T-helper 1 cell treated with Interleukin-12 subunit alpha and Interleukin-12 subunit beta and Interleukin-4 antibody, amounts not matched to agents 30 ng/mL and 1 ng/mL, for 36 hours (primary cell): ENCODE measurements at regions not wholly inside any gene's neighbourhood (a gene's known extent, or its start where the extent isn't known, plus 50 kb on each side); places are given as distances from the start of the nearest gene placed in this dataset.

ENCODE experiments used
- intact Hi-C: fragments of 100-400 bp; cut with micrococcal nuclease; formaldehyde crosslinking; loops from one replicate; pipeline ENCODE4 v1.15.1; 2024

- intact Hi-C loops = no loop called here
Observed at GRCh38 chr12:18207266-18207665, 54.1 kb upstream of the PIK3C2G start.

- intact Hi-C loops = no loop called here
Observed at GRCh38 chr12:18206198-18206597, 55.1 kb upstream of the PIK3C2G start.

DNA sequence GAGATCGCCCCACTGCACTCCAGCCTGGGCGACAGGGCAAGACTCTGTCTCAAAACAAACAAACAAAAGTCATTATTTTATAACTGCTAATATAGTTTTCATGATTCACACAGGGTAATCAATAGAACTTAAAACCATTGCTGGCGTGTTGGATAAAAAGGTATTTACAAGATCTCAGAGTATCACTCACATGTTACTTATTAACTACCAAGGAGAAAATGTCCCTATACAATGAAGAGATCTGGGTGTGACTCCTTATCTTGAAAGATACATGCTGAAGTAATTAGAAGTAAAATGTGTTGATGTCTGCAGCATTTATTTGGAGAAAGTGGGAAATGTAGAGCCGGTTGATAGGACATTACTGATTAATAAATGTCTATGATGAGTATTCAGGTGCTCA, 57.3 kb upstream of the PIK3C2G start:
- intact Hi-C loops = no loop called here

- intact Hi-C loops = no loop called here
Observed at GRCh38 chr12:18192119-18192518, 69.2 kb upstream of the PIK3C2G start.

- intact Hi-C loops = no loop called here
Observed at GRCh38 chr12:18183141-18183540, 78.2 kb upstream of the PIK3C2G start.

- intact Hi-C loops = no loop called here
Observed at GRCh38 chr12:18171571-18171970, 81.6 kb upstream of the RERGL start.

GRCh38 chr12:18168016-18168415, 78.0 kb upstream of the RERGL start:
- intact Hi-C loops = no loop called here

DNA sequence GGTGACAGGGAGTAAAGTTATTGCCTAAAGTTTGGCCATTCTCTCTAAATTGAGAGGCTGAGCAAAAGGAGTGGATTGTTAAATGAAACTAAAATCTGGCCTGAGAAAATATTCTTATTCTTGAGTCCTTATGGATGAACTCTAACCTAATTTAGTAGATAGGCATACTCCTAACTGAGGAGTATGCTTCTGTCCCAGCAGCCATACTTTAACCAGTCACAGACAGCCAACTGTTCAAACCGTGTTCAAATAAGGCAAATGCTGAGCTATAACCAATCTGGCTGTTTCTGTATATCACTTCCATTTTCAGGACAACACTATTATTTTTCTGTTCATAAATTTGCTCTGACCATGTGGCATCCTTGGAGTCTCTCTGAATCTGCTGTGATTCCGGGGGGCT, 75.9 kb upstream of the RERGL start:
- intact Hi-C loops = no loop called here

DNA sequence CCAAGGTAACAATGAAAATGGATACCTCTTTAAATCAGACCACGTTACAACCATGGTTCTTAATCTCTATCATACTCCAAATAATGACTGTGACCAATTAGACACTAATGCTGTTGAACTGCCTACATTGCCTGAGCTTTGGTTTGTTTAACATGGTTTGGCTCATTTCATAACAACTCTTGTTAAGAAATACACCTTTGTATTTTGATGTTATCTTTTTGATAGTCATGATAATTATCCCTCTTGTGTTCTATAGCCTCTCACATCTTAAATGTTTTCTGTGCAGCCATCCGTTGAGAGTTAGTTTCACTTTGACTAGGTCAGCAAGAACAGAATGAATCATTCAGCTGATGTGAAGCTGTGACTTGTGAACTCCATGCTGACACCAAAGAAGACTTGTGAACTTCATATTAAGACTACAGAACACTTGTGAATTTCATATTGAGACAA, 75.5 kb upstream of the RERGL start:
- intact Hi-C loops = no loop called here

GRCh38 chr12:18160901-18161300, 70.9 kb upstream of the RERGL start:
- intact Hi-C loops = no loop called here

DNA sequence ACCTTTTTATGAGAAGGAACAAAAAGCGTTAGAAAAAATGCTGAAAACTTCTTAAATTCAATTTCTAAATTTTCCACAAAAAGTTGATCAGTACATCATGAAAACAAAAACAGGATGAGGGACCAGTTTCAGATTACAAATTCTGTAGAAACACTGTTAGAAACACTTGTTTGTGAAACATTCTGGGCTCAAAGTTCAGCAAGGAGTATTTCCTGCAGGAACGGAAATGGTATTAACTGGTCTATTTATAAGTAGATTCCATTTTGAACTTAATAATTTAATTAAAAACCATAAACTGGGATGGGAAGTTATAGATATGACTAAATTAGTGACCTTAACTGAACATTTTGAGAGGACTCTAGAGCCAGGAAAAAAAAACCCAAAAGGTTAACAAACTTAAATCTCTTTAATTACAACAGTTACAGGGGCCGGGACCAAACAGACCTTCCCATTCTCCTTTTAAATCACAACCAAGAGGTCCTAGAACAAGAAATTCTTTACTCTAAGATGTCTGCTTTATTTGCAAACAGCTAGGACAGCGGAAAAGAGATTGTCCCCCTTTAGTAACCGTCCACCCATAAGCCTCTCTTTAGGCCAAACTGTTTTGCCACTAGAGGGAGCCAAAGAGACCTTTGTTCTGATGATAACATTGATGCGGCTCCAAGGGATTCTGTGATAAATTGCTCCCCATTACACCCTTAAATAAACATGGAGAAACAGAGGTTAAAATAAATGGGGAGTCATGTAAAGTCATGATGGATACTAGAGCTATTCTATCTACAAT, 69.0 kb upstream of the RERGL start:
- intact Hi-C loops = loop anchor here (5.0 kb wide), 2 partner anchors 63 to 1028 kb away; no protein-coding TSS in a partner anchor

GRCh38 chr12:18153826-18154225, 63.8 kb upstream of the RERGL start:
- intact Hi-C loops = no loop called here

- intact Hi-C loops = no loop called here
Observed at GRCh38 chr12:18151036-18151435, 61.0 kb upstream of the RERGL start.

DNA sequence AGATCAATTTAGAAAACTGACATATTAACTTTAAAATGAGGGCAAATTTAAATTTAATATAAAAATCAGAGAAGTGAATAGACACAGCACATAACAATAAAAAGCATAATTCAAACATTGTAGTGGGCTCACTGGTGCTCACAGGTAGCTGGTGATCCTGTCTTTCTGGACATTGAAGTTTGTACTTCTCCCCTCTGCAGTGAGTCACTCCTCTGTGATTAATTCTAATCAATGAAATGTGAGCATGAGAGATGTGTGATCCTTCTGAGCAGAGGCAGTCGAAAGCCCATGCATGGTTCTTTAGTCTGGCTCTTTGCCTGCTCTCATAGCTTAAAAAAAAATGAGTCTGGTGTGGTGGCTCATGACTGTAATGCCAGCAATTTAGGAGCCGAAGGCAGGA, 59.0 kb upstream of the RERGL start:
- intact Hi-C loops = no loop called here

DNA sequence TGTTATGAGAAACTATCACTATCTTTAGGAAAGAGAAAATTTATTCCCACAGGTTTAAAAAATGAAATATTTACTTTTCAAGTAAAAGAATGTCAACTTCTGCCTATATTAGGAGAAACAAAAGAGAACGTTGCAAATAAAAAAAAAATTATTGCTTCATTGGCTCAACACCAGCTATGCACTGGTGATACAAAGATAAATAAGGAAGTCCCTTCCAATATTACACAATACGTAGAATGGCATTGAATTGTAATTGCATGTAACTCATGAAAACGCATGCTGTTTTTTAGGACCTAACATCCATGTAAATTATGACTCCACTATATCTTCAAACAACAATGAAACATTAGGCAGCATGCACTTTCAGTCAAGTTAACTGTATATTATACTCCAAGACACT, 56.4 kb upstream of the RERGL start:
- intact Hi-C loops = no loop called here

- intact Hi-C loops = no loop called here
Observed at GRCh38 chr12:18145924-18146323, 55.9 kb upstream of the RERGL start.

DNA sequence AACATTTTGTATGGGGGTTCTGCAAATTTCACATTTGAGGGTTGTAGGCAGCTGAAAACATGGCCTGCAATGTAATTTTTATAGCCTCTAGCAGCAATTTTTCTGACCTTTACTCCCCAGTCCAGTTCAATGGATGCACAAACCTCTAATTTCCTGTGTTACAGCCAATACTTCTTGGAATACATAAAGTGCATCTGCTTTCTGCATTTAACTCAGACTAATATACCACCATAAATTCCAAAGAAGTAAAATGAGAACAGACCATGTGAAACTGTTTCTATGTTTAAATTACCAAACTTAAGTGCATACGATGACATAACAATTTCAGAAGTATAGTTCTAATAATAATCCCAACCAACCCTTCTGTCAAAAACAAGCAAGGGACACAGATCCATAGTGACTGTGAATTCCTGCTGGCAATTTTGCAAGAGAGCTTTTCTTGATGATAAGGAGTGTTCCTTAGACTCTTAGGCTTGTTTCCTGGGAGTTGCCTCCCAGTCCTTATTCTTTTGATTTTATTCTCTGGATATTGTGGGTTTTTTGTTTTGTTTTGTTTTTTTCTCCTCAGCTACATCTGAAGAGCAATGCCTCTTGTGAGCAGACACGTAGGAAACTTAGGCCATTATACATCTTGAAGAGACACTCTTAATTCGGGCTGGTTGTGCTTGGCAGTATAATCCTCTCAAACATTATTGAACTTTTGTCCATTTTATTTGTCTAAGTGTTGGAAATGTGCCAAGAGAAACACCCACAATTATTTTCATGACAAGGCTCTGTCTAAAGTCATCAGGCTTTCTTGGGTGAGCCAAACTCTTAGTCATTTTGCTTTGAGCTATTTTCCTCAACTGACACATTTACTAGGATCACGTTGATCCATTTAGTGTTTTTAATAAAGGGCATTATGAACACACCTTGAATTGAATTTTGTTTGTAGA, 51.3 kb upstream of the RERGL start:
- intact Hi-C loops = no loop called here

DNA sequence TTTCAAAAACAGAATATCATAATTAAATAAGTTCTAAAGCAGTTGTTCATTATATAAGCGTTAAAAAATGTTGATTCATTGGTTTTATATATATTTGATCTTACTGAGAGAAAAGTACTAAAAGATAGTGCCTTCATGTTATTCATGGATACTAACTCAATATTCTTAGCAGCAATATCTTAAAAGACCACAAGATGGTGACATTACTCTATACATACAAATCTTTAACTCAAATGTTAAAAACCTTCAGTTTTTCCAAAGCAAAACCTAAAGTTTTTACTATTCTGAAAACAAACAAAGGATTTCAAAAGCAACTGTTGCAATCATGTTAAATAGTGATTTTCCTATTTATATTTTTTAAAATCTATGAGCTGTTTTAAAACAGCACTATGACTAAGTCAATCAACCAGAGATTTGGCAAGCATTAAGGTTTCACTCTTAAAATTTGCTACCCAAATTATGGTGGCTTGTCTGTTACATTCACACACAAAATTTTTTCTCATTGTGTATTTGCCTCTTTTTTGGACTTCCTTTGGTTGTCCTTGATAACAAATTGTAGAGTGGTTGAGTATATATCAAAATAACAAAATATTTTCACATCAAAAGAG, 50.1 kb upstream of the RERGL start:
- intact Hi-C loops = loop anchor here (1.0 kb wide), 2 partner anchors 180 to 1046 kb away; no protein-coding TSS in a partner anchor
